Tibial nerve (tissue), 4 donors: ENCODE measurements at regions not wholly inside any gene's neighbourhood (a gene's known extent, or its start where the extent isn't known, plus 50 kb on each side); places are given as distances from the start of the nearest gene placed in this dataset.
"Not testable (repeated sequence)": the region's sequence is repeated elsewhere in the genome, so short reads cannot be mapped to it uniquely, and the experiment has no call there.

ENCODE experiments used
- EP300 ChIP-seq, 2 donors: sonication (generic); formaldehyde crosslinking; IDR thresholded peaks; one replicate each; pipeline ENCODE4 v1.6.1; 2017; ENCODE audit warnings: antibody characterized with exemption in 2 of 2, mild to moderate bottlenecking in 1 of 2
- POLR2A ChIP-seq, 2 donors: fragments of 450-650 bp; IDR thresholded peaks; one replicate each; pipeline ENCODE4 v1.6.1; 2017; ENCODE audit warnings: antibody characterized with exemption in 2 of 2, mild to moderate bottlenecking in 2 of 2, moderate library complexity in 2 of 2
- TF ChIP-seq, protein P1 (sequence below), 5 experiments: fragments of 200-600 bp in 3 of 5; fragments of 450-650 bp in 2 of 5; sonication (generic) in 3 of 5; IDR thresholded peaks; one replicate each; pipeline ENCODE4 v1.5.1; 2016 to 2019; ENCODE audit warnings: antibody characterized with exemption in 5 of 5, mild to moderate bottlenecking in 3 of 5, moderate library complexity in 2 of 5

DNA sequence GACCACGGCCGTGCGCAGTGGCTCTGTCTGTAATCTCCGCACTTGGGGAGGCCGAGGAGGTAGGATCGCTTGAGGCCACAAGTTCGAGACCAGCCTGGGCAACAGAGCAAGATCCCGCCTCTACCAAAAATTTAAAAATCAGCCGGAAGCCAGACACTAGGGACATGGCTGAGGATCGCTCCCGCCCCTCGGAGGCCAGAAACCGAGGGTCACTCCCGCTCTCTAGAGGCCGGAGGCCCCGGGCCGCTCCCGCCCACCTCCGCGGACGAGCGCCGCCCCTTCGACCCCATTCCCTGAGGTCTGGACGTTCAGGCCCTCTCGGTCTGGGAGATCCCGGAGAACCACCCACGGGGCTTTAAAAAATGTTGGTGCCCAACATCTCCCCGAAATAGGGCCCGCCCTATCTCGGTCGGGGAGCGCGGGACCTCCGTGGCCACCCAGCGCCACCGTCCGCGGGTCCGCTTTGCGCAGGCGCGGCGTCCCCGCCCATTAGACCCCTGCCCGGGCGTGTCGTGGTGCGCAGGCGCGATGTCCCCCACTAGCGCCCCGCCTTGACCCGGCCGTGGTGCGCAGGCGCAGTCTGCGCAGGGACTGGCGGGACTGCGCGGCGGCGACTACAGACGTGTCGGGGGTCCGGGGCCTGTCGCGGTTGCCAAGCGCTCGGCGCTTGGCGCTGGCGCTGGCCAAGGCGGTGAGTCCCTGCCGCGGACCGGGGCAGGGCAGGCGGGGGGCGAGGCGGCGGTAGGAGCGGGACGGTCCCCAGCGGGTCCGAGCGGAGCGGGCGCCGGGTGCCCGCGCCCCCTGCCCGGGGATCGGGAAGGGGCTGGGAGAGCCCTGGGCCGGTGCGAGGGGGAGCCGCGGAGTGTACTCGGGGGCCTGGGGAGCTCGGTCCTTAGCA, 63.1 kb upstream of the MUC20 start:
- TF ChIP-seq, protein P1, sequence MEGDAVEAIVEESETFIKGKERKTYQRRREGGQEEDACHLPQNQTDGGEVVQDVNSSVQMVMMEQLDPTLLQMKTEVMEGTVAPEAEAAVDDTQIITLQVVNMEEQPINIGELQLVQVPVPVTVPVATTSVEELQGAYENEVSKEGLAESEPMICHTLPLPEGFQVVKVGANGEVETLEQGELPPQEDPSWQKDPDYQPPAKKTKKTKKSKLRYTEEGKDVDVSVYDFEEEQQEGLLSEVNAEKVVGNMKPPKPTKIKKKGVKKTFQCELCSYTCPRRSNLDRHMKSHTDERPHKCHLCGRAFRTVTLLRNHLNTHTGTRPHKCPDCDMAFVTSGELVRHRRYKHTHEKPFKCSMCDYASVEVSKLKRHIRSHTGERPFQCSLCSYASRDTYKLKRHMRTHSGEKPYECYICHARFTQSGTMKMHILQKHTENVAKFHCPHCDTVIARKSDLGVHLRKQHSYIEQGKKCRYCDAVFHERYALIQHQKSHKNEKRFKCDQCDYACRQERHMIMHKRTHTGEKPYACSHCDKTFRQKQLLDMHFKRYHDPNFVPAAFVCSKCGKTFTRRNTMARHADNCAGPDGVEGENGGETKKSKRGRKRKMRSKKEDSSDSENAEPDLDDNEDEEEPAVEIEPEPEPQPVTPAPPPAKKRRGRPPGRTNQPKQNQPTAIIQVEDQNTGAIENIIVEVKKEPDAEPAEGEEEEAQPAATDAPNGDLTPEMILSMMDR (IDR thresholded peaks at IDR 0.05): not testable (repeated sequence)
- TF ChIP-seq EP300, POLR2A (IDR thresholded peaks at IDR 0.05): not testable (repeated sequence)
